HAP-1 (cell line): ENCODE measurements at regions not wholly inside any gene's neighbourhood (a gene's known extent, or its start where the extent isn't known, plus 50 kb on each side); places are given as distances from the start of the nearest gene placed in this dataset.
A peak's percentile ranks its signal among the peaks of the same experiment; 100 is the strongest.

ENCODE experiments used
- DNase-seq, 2 experiments: peaks; one replicate each; pipeline ENCODE4 v3.0.0-alpha.2; 2016 to 2020; ENCODE audit warnings: low spot score in 2 of 2
- H3K27me3 ChIP-seq: fragments of 250-450 bp; sonication (Bioruptor Pico); 2 replicates; pipeline ENCODE4 v1.5.1; 2020; ENCODE audit warnings: low read depth, mild to moderate bottlenecking, moderate library complexity
- H3K36me3 ChIP-seq: fragments of 250-450 bp; sonication (Bioruptor Pico); replicated peaks from 2 replicates; pipeline ENCODE4 v1.5.1; 2020; ENCODE audit warnings: mild to moderate bottlenecking
- H3K4me1 ChIP-seq: fragments of 250-450 bp; sonication (Bioruptor Pico); 2 replicates; pipeline ENCODE4 v1.5.1; 2020; ENCODE audit warnings: mild to moderate bottlenecking
- H3K4me3 ChIP-seq: fragments of 250-450 bp; sonication (Bioruptor Pico); 2 replicates; pipeline ENCODE4 v1.5.1; 2020; ENCODE audit warnings: mild to moderate bottlenecking, moderate library complexity
- H3K9me3 ChIP-seq: fragments of 250-450 bp; sonication (Bioruptor Pico); 2 replicates; pipeline ENCODE4 v1.5.1; 2020; ENCODE audit warnings: mild to moderate bottlenecking, moderate library complexity
- in situ Hi-C: fragments of 300-500 bp; cut with MboI; formaldehyde crosslinking; loops from 3 replicates; pipeline ENCODE4 v1.14.3; 2020; ENCODE audit warnings: low sequenced_read_pairs, inconsistent platforms, mixed read lengths

DNA sequence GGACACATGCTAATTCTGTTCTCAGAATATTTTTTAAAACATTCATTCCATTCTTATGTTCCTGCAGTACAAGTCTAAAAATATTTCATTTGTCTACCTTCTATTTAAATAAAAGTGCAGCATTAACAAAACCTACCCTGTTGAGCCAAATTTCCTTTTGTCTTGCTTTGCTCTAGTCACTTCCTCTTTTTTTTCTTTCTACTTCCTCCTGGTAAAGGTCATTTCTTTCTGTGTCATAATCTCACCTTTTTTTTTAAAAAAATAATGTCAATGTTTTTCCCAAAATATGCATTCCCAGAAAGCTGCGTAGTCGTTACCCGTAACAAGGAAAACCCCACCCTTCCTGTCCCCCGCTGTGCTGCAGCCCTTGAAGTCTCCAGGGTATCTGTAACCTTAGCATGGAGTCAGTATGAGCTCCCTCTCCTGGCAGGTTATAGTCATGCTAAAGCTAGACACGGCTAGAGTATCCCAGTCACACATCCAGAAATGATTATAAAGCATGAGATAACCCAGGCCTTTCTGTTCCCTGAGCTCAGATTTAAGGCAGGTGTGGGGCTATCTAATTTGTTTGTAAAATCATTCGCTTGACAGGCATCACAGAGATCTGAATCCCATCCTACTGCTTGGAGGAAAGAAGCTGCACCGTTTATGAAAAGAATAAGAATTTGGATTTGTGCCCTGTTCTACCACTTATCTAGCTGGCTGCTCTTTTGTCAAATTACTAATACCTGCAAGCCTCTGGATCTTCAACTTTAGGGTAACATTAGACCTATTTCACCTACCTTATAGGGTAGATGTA is 51.1 kb upstream of the EED start:
- H3K4me3 ChIP-seq: no peak overlapping the region
- H3K4me1 ChIP-seq: no peaks in the 10 kb centered on the region
- peak; percentile 75 to 83 for DNase-seq
- H3K9me3 ChIP-seq: no peaks in the 10 kb centered on the region
- no peaks in the 10 kb centered on the region; the same call in 1 of the 2 replicates for H3K27me3 ChIP-seq
- H3K36me3 ChIP-seq: no peaks in the 10 kb centered on the region
- in situ Hi-C loops: loop anchor here (10.0 kb wide), 1 partner anchor 339 kb away; the partner anchor contains the start of gene CCDC83

DNA sequence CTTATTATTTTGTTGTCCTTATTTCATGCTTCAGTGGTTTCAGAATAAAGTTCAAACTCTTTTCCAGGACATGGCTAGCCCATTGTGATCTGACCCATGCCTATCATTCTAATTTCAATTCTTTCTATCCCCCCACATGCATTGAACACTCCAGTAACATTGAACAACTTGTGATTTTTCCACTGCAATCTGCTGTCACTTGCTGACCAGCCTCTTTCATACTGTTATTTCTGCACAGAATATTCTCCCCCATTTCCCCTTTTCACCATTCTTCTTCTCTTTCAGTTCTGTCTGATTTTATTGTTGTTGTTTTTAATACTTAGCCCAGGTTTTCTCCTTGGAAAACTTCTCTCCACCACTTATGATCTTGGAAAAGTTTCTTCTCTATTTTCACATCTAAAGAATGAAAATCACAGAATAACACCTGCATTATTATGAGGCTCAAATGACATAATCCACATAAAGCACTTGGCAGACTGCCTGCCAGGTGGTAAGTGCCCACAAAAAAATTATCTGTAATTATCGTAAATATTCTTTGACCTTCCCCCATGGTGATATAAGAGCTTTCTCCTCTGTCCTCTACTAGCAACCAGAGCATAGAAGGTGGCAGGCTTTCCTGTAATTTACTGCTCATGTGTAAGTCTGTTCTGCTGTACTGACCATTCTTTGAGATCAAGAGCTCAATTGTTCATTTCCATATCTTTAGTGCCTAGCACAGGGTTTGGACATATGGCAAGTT is 51.9 kb upstream of the EED start:
- DNase-seq: no peak
- Histone ChIP-seq H3K36me3 (no peaks in the 10 kb centered on the region), H3K9me3 (no peaks in the 10 kb centered on the region), H3K27me3 (no peaks in the 10 kb centered on the region; the same call in 1 of the 2 replicates), H3K4me3 (no peak overlapping the region), H3K4me1 (no peaks in the 10 kb centered on the region)
- in situ Hi-C loops: loop anchor here (10.0 kb wide), 1 partner anchor 338 kb away; the partner anchor contains the start of gene CCDC83

DNA sequence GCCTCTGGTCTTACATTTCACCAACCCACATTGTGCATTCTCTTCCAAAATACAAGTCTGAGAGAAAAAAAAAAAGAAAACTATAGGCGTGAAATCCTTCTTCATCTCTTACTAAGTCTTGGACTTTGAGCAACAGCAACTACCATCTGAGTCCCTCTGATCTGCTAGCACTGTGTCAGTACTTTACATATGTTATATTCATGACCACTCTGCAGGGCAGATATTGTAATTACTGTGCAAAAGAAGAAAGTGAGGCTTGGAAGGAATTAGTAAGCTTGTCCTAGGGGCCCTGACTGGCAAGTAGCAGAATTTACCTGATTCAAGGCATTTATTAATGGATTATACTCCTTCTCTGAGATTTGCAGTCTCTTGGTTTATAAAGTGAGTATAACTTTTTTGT is 52.7 kb upstream of the EED start:
- Histone ChIP-seq H3K4me1 (no peaks in the 10 kb centered on the region), H3K36me3 (no peaks in the 10 kb centered on the region)

GRCh38 chr11:86187027-86187426 is 57.5 kb upstream of the EED start:
- no peaks in the 10 kb centered on the region for H3K4me1 ChIP-seq
- H3K27me3 ChIP-seq: 0 out of 2 replicates have a peak, but pooled peaks cover 3% of the 10 kb centered on the region
- in situ Hi-C loops: no loop called here
- H3K4me3 ChIP-seq: no peak overlapping the region
- no peak for DNase-seq
- no peaks in the 10 kb centered on the region for H3K36me3 ChIP-seq
- no peaks in the 10 kb centered on the region for H3K9me3 ChIP-seq

More for the DNA sequence above, 52.7 kb upstream of the EED start:
- no peak overlapping the region for H3K4me3 ChIP-seq
- no peaks in the 10 kb centered on the region; the same call in 1 of the 2 replicates for H3K27me3 ChIP-seq
- H3K9me3 ChIP-seq: no peaks in the 10 kb centered on the region
- no peak for DNase-seq
- in situ Hi-C loops: loop anchor here (10.0 kb wide), 1 partner anchor 337 kb away; the partner anchor contains the start of gene CCDC83

- 0 out of 2 replicates have a peak, but pooled peaks cover 3% of the 10 kb centered on the region for H3K27me3 ChIP-seq
- H3K9me3 ChIP-seq: no peaks in the 10 kb centered on the region
- DNase-seq: no peak
- in situ Hi-C loops: no loop called here
- no peaks in the 10 kb centered on the region for H3K4me1 ChIP-seq
- no peaks in the 10 kb centered on the region for H3K36me3 ChIP-seq
- no peak overlapping the region for H3K4me3 ChIP-seq
Measured at GRCh38 chr11:86186386-86186785, 58.2 kb upstream of the EED start.

DNA sequence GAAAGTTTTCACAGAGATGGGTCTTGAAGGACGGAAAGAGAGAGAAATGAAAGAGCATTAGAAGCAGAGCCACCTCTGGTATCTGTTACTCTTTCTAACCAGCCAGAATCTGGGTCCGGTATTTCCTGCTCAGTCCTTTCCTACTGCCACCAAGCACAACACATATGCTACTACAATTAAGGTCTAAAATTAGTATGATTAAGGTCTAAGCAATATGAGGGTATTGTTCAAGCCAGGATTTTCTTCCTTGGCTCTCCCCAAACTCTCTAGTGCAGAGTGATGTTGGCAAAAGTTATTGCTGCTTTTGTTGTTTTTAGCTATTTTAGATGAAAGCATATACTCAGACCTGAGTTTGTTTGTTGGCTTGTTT is 59.2 kb upstream of the EED start:
- no peaks in the 10 kb centered on the region for H3K36me3 ChIP-seq
- DNase-seq: no peak
- 0 out of 2 replicates have a peak, but pooled peaks cover 3% of the 10 kb centered on the region for H3K27me3 ChIP-seq
- in situ Hi-C loops: no loop called here
- no peaks in the 10 kb centered on the region; the same call in 1 of the 2 replicates for H3K9me3 ChIP-seq
- no peaks in the 10 kb centered on the region for H3K4me1 ChIP-seq
- H3K4me3 ChIP-seq: no peak overlapping the region

DNA sequence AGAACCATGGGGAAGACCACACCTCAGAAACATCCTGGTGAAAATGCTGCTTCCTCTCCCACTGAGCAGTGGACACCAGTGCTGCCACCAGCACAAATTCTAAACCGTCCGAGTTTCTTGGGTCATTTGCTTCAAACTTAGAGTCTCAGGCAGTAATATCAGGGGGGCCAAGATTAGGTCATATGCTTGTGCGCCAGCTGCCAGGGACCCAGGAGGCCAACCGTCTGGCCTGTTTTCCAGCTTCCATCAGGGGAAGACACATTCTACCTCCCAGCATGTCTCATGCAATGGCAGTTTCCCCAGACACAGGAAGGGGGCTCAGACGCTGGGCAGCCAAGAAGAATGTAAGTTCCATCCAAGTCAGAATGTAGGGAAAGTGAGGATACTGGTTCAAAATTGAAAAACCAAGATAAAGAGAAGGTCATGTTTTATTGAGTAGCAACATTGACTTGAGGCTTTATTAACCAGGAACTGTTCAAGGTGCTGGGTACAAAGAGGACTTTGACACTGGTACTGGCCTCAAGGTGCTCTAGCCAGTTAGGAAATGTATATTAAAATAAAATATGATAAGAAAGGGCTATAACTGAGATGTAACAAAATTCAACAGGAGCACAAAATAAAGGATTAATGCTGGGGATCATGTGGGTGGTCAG is 59.7 kb upstream of the EED start:
- no peak for DNase-seq
- in situ Hi-C loops: no loop called here
- Histone ChIP-seq H3K27me3 (0 out of 2 replicates have a peak, but pooled peaks cover 3% of the 10 kb centered on the region), H3K4me3 (no peak overlapping the region), H3K36me3 (no peaks in the 10 kb centered on the region), H3K9me3 (no peaks in the 10 kb centered on the region; the same call in 1 of the 2 replicates), H3K4me1 (no peaks in the 10 kb centered on the region)

DNA sequence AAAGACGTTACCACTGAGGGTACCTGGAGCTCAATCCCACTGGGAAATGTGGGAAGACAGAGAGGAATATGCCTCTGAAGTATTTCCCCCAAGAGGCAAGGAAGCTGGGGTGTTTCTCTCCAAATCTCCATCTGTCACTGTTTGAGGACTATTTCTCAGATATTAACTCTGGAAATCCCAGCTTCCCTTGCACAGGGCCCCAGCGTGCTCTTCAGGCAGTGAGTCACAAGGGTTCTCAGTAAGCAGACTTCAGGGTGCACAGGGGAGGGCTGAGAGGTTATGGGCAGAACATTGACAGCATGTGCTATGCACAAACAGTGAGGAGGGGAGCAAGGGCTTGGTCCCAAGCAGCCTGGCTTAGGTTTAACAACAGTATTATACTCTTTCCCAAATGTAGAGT is 60.9 kb upstream of the EED start:
- DNase-seq: no peak
- Histone ChIP-seq H3K36me3 (no peaks in the 10 kb centered on the region), H3K9me3 (no peaks in the 10 kb centered on the region; the same call in 1 of the 2 replicates), H3K4me3 (no peak overlapping the region), H3K27me3 (0 out of 2 replicates have a peak, but pooled peaks cover 3% of the 10 kb centered on the region), H3K4me1 (no peaks in the 10 kb centered on the region)
- in situ Hi-C loops: no loop called here

DNA sequence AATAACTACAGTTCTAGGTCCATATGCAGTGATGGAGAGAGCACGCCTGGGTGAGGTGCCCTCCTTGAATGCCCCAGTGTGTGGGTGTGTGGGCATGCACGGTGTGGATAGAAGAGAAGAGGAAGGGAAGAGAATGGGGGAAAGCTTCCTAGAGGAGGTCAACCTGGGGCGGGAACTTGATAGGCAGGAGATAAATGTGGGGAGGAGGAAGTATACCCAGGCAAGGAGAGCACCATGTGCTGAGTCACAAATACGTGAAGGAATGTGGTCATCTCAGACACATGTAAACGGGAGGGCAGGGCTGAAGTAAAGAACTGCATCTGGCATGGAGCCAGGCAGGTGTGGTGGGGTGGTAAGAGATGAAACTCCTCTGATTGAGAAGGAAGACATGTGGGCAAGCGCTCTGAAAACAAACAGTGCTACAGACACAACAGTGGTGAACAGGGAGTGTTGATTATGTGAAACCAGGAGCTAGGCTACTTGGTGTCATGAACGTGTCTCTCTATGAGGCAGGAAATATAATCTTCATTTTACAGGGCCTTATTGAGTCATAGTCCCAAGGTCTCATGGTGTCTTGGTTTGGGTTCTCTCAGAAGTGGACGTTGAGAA is 61.5 kb upstream of the EED start:
- Histone ChIP-seq H3K4me1 (no peaks in the 10 kb centered on the region), H3K4me3 (no peak overlapping the region), H3K9me3 (no peaks in the 10 kb centered on the region; the same call in 1 of the 2 replicates), H3K36me3 (no peaks in the 10 kb centered on the region), H3K27me3 (0 out of 2 replicates have a peak, but pooled peaks cover 3% of the 10 kb centered on the region)
- no peak for DNase-seq
- in situ Hi-C loops: no loop called here

DNA sequence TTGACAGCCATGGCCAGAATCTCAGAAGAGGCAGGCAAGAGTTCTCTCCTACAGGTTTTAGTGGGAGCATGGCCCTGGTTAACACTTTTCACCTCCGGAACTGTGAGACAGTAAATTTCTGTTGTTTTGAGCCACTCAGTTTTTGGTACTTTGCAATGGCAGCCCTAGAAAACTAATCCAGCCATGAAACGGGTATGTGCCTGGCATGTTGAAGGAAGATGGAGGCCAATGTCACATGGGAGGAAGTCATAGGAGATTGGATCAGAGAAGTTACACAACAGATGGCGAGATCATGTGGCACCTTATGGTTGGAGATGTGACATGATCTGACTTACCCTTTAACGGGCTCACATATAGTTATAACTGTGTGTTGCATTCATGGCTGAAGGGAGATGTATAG is 63.2 kb upstream of the EED start:
- Histone ChIP-seq H3K4me1 (no peaks in the 10 kb centered on the region), H3K4me3 (no peak overlapping the region), H3K9me3 (no peaks in the 10 kb centered on the region; the same call in 1 of the 2 replicates), H3K27me3 (0 out of 2 replicates have a peak, but pooled peaks cover 3% of the 10 kb centered on the region), H3K36me3 (no peaks in the 10 kb centered on the region)
- in situ Hi-C loops: no loop called here
- DNase-seq: no peak

DNA sequence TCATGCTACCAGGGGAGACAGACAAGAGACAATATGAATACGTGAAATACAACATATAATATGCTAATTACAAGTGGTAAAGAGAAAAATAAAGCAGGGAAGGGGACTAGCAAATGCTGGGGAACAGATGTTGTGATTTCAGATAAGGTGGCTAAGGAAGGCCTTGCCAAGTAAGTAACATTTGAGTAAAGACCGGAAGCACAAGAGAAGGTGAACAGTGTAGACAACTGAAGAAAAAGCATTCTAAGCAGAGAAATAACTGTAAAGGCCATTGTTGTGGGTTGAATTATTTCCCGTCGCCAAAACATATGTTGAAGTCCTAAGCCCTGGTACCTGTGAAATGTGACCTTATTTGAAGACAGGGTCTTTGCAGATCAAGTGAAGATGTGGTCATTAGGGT is 63.7 kb upstream of the EED start:
- H3K36me3 ChIP-seq: no peaks in the 10 kb centered on the region
- in situ Hi-C loops: no loop called here
- no peaks in the 10 kb centered on the region for H3K4me1 ChIP-seq
- 0 out of 2 replicates have a peak, but pooled peaks cover 3% of the 10 kb centered on the region for H3K27me3 ChIP-seq
- no peaks in the 10 kb centered on the region; the same call in 1 of the 2 replicates for H3K9me3 ChIP-seq
- no peak for DNase-seq
- no peak overlapping the region for H3K4me3 ChIP-seq

DNA sequence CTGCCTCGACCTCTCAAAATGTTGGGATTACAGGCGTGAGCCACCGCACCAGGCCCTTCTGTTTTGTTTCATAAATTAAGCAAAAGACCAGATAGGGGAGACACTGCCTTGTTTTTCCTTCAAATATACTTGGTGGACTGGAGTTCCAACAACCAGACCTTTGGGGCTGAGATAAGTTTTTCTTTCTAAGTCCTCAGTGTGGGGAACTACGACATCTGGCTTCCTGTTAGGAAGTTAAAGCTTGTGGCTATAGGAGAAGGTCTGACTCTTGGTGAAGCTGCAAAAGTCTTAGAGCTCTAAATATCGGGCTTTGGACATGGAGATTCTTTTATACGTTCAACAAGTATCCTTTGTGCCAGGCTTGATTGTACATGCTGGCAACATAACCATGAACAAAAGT is 64.1 kb upstream of the EED start:
- no peak overlapping the region for H3K4me3 ChIP-seq
- H3K9me3 ChIP-seq: no peaks in the 10 kb centered on the region; the same call in 1 of the 2 replicates
- H3K4me1 ChIP-seq: no peaks in the 10 kb centered on the region
- in situ Hi-C loops: no loop called here
- H3K36me3 ChIP-seq: no peaks in the 10 kb centered on the region
- H3K27me3 ChIP-seq: 0 out of 2 replicates have a peak, but pooled peaks cover 3% of the 10 kb centered on the region
- no peak for DNase-seq

DNA sequence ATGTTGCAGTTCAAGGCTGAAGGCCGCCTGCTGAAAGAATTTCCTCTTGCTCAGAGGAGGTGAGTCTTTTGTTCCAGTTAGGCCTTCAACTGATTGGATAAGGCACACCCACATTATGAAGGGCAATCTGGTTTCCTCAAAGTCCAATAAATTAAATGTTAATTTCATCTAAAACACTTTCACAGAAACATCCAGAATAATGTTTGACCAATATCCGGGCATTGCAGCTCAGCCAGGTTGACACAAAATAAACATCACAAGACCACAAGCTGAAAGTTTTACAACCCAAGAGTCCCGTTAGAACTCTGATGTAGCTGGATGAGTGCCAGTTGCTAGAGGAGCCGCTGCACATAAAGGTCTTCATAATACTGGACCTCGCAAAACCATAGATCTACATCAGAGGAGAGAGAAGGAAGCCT is 64.9 kb upstream of the EED start:
- no peak overlapping the region for H3K4me3 ChIP-seq
- in situ Hi-C loops: no loop called here
- H3K9me3 ChIP-seq: no peaks in the 10 kb centered on the region; the same call in 1 of the 2 replicates
- H3K4me1 ChIP-seq: no peaks in the 10 kb centered on the region
- 0 out of 2 replicates have a peak, but pooled peaks cover 3% of the 10 kb centered on the region for H3K27me3 ChIP-seq
- DNase-seq: no peak
- no peaks in the 10 kb centered on the region for H3K36me3 ChIP-seq
